ENCODE measurements at regions not wholly inside any gene's neighbourhood (a gene's known extent, or its start where the extent isn't known, plus 50 kb on each side); places are given as distances from the start of the nearest gene placed in this dataset.

GRCh38 chr15:70313099-70314017 is 215.6 kb upstream of the TLE3 start (continued):
- TF ChIP-seq, protein P1, sequence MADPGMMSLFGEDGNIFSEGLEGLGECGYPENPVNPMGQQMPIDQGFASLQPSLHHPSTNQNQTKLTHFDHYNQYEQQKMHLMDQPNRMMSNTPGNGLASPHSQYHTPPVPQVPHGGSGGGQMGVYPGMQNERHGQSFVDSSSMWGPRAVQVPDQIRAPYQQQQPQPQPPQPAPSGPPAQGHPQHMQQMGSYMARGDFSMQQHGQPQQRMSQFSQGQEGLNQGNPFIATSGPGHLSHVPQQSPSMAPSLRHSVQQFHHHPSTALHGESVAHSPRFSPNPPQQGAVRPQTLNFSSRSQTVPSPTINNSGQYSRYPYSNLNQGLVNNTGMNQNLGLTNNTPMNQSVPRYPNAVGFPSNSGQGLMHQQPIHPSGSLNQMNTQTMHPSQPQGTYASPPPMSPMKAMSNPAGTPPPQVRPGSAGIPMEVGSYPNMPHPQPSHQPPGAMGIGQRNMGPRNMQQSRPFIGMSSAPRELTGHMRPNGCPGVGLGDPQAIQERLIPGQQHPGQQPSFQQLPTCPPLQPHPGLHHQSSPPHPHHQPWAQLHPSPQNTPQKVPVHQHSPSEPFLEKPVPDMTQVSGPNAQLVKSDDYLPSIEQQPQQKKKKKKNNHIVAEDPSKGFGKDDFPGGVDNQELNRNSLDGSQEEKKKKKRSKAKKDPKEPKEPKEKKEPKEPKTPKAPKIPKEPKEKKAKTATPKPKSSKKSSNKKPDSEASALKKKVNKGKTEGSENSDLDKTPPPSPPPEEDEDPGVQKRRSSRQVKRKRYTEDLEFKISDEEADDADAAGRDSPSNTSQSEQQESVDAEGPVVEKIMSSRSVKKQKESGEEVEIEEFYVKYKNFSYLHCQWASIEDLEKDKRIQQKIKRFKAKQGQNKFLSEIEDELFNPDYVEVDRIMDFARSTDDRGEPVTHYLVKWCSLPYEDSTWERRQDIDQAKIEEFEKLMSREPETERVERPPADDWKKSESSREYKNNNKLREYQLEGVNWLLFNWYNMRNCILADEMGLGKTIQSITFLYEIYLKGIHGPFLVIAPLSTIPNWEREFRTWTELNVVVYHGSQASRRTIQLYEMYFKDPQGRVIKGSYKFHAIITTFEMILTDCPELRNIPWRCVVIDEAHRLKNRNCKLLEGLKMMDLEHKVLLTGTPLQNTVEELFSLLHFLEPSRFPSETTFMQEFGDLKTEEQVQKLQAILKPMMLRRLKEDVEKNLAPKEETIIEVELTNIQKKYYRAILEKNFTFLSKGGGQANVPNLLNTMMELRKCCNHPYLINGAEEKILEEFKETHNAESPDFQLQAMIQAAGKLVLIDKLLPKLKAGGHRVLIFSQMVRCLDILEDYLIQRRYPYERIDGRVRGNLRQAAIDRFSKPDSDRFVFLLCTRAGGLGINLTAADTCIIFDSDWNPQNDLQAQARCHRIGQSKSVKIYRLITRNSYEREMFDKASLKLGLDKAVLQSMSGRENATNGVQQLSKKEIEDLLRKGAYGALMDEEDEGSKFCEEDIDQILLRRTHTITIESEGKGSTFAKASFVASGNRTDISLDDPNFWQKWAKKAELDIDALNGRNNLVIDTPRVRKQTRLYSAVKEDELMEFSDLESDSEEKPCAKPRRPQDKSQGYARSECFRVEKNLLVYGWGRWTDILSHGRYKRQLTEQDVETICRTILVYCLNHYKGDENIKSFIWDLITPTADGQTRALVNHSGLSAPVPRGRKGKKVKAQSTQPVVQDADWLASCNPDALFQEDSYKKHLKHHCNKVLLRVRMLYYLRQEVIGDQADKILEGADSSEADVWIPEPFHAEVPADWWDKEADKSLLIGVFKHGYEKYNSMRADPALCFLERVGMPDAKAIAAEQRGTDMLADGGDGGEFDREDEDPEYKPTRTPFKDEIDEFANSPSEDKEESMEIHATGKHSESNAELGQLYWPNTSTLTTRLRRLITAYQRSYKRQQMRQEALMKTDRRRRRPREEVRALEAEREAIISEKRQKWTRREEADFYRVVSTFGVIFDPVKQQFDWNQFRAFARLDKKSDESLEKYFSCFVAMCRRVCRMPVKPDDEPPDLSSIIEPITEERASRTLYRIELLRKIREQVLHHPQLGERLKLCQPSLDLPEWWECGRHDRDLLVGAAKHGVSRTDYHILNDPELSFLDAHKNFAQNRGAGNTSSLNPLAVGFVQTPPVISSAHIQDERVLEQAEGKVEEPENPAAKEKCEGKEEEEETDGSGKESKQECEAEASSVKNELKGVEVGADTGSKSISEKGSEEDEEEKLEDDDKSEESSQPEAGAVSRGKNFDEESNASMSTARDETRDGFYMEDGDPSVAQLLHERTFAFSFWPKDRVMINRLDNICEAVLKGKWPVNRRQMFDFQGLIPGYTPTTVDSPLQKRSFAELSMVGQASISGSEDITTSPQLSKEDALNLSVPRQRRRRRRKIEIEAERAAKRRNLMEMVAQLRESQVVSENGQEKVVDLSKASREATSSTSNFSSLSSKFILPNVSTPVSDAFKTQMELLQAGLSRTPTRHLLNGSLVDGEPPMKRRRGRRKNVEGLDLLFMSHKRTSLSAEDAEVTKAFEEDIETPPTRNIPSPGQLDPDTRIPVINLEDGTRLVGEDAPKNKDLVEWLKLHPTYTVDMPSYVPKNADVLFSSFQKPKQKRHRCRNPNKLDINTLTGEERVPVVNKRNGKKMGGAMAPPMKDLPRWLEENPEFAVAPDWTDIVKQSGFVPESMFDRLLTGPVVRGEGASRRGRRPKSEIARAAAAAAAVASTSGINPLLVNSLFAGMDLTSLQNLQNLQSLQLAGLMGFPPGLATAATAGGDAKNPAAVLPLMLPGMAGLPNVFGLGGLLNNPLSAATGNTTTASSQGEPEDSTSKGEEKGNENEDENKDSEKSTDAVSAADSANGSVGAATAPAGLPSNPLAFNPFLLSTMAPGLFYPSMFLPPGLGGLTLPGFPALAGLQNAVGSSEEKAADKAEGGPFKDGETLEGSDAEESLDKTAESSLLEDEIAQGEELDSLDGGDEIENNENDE (IDR thresholded peaks at IDR 0.05; ENCODE audit: insufficient replicate concordance, low read length): no peak
- TF ChIP-seq HDAC2 (IDR thresholded peaks at IDR 0.05; ENCODE audit: borderline replicate concordance in 1 of 2, low read depth in 2 of 2, low read length in 2 of 2) (no peak), RFX5 (IDR thresholded peaks at IDR 0.05; ENCODE audit: borderline replicate concordance, low read depth, low read length) (no peak)

Data from H1 (cell line).